OCI-LY3 (cell line): ENCODE measurements at regions not wholly inside any gene's neighbourhood (a gene's known extent, or its start where the extent isn't known, plus 50 kb on each side); places are given as distances from the start of the nearest gene placed in this dataset.

Experiments used
- EZH2phosphoT487 ChIP-seq: fragments of 200-600 bp; shearing (Covaris generic); IDR thresholded peaks from 2 replicates; pipeline ENCODE4 v1.6.1; 2018; ENCODE audit warnings: antibody characterized with exemption, mixed run types, low read depth
- TF ChIP-seq, protein P1 (sequence below): fragments of 200-600, 300-600 bp; sonication (generic); IDR thresholded peaks from 2 replicates; pipeline ENCODE4 v1.5.1; 2014; ENCODE audit warnings: antibody characterized with exemption, low read length, low read depth

DNA sequence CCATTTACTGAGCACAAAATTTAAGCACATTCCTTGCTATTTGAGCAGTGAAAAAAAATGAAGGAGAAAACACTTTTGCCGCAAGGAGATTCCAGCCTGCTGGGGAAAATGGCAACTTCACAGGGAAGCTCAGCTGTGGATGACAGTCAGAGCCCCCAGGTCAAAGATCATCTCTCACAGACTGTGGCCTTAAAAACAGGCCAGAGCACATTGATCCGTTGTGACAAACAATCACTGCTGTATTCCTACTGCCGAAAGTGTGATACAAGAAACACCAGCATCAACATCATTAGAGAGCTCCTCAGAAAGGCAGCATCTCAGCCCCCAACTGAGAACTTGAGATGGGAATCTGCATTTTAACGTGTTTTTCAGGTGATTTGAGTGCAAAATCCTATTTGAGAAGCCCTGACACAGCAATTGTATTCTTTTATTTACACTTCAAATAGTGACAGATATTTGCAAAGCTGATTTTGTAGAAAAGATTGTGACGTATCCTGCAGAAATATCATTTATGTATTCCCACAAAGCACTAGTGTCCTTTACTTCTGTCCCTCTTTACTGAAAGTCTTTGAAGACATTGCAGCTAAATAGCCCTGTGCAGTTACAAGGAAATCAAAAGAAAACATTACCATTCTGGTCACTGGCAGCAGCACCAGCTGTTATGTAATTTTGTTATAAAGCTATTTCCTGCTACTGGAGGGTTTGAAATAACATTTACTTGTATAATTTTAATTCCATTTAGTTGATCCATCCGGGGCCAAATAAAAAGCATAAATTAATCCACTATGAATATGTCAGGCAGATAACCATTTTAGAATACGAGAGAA is 652.0 kb downstream of the LIG4 start:
- TF ChIP-seq, protein P1, sequence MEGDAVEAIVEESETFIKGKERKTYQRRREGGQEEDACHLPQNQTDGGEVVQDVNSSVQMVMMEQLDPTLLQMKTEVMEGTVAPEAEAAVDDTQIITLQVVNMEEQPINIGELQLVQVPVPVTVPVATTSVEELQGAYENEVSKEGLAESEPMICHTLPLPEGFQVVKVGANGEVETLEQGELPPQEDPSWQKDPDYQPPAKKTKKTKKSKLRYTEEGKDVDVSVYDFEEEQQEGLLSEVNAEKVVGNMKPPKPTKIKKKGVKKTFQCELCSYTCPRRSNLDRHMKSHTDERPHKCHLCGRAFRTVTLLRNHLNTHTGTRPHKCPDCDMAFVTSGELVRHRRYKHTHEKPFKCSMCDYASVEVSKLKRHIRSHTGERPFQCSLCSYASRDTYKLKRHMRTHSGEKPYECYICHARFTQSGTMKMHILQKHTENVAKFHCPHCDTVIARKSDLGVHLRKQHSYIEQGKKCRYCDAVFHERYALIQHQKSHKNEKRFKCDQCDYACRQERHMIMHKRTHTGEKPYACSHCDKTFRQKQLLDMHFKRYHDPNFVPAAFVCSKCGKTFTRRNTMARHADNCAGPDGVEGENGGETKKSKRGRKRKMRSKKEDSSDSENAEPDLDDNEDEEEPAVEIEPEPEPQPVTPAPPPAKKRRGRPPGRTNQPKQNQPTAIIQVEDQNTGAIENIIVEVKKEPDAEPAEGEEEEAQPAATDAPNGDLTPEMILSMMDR: no peak
- no peak for TF ChIP-seq EZH2phosphoT487
